K562 (cell line): ENCODE measurements at regions not wholly inside any gene's neighbourhood (a gene's known extent, or its start where the extent isn't known, plus 50 kb on each side); places are given as distances from the start of the nearest gene placed in this dataset.

Experiments used
- ATF1 ChIP-seq, 2 experiments: fragments of 450-650 bp in 1 of 2; IDR thresholded peaks; 2 replicates each; pipeline ENCODE4 v1.6.1; 2016; ENCODE audit warnings: missing compliant biosample characterization in 1 of 2, missing genetic modification characterization in 1 of 2
- KDM1A ChIP-seq, 2 experiments: fragments of 450-650 bp; IDR thresholded peaks; 2 replicates each; pipeline ENCODE4 v1.6.1; 2016; ENCODE audit warnings: mild to moderate bottlenecking in 2 of 2
- SMAD3 ChIP-seq: fragments of 450-650 bp; formaldehyde crosslinking; conservative IDR thresholded peaks from 2 replicates; pipeline ENCODE4 v1.4.0; 2020; ENCODE audit warnings: mild to moderate bottlenecking

DNA sequence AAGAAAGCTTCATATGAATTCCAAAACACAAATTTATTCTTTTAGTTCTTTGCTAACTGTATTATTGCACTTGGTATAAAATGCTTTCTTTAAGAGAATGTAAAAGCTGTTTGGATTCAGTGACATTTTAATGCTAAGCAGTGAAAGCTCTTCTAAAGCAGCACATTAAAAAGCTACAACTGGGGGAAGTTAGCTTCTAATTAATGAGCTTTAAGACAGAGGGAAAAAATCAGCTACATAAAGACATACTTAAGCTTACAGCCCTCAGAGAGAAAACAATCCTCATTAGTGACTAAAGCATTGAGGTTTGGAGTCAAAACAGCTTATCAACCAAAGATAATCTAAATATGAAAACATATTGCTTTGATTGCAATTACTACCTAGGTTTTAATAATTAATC is 1222.2 kb upstream of the SPRY2 start:
- TF ChIP-seq ATF1 (CRISPR knock-in tag; IDR thresholded peaks at IDR 0.05): no peak
- no peak for TF ChIP-seq ATF1 (tag; IDR thresholded peaks at IDR 0.05)
- TF ChIP-seq SMAD3: no peak
- TF ChIP-seq KDM1A (IDR thresholded peaks at IDR 0.05): no peak
